ENCODE measurements at regions not wholly inside any gene's neighbourhood (a gene's known extent, or its start where the extent isn't known, plus 50 kb on each side); places are given as distances from the start of the nearest gene placed in this dataset.

DNA sequence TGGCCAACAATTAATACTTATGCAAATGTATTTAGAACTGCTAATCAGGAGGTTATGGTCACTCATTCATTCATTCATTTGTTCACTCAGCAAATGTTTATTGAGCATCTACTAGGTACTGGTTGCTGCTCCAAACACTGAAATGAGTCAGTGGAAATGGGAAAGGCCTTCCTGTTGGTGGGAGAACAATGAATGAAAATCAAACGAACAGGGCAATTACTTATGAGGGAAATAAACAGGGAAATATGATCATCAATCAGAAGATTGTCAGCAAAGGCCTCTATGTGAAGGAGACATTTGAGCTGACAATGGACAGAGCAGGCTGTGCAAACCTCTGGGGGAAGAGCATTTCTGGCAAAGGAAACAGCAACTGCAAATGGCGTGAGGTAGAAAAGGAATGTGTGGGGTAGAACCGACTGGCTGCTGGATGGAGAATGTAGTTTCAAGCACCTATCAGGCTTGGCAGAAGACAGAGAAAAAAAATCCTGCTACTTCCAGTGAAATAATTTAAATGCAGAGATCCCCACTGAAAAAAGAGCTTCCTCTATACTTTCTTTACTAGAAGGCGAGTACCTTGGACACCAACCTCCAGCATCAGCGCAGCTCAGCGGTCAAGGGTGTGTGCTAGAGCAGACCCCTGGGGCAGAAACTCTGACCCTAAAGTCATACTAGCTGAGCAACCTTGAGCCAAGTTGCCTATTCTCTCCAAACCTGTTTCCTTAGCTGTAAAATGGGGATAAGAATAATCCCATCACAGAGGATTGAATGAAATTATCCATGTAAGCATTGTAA, 108.8 kb upstream of the EEPD1 start:
- no peak overlapping the region for H3K4me3 ChIP-seq (ENCODE audit: low read depth, low read length)
- DNase-seq (ENCODE audit: low read depth) = no peak
- TF ChIP-seq, protein P1, sequence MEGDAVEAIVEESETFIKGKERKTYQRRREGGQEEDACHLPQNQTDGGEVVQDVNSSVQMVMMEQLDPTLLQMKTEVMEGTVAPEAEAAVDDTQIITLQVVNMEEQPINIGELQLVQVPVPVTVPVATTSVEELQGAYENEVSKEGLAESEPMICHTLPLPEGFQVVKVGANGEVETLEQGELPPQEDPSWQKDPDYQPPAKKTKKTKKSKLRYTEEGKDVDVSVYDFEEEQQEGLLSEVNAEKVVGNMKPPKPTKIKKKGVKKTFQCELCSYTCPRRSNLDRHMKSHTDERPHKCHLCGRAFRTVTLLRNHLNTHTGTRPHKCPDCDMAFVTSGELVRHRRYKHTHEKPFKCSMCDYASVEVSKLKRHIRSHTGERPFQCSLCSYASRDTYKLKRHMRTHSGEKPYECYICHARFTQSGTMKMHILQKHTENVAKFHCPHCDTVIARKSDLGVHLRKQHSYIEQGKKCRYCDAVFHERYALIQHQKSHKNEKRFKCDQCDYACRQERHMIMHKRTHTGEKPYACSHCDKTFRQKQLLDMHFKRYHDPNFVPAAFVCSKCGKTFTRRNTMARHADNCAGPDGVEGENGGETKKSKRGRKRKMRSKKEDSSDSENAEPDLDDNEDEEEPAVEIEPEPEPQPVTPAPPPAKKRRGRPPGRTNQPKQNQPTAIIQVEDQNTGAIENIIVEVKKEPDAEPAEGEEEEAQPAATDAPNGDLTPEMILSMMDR (IDR thresholded peaks at IDR 0.05; ENCODE audit: low read depth, low read length, missing control alignments) = no peak

DNA sequence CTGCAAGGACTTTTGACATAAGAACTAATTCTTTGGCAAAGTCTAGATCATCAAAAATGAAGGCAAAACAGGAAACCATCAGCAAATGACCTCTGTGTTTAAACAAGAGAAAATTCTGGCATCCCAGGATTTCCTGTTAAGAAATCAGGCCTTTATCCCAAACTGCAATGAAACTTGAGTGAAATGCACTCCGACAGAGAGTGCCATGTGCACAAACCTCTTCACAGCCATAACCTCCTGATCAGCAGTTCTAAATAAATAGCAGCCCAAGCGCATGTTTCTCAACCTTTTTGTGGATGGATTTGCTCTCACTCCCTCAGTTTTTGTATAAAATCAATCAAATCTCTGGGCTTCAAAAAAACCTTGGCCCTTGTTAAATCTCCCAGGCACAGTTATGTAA, 107.7 kb upstream of the EEPD1 start:
- no peak overlapping the region for H3K4me3 ChIP-seq (ENCODE audit: low read depth, low read length)
- TF ChIP-seq, protein P1 (IDR thresholded peaks at IDR 0.05; ENCODE audit: low read depth, low read length, missing control alignments) = no peak

DNA sequence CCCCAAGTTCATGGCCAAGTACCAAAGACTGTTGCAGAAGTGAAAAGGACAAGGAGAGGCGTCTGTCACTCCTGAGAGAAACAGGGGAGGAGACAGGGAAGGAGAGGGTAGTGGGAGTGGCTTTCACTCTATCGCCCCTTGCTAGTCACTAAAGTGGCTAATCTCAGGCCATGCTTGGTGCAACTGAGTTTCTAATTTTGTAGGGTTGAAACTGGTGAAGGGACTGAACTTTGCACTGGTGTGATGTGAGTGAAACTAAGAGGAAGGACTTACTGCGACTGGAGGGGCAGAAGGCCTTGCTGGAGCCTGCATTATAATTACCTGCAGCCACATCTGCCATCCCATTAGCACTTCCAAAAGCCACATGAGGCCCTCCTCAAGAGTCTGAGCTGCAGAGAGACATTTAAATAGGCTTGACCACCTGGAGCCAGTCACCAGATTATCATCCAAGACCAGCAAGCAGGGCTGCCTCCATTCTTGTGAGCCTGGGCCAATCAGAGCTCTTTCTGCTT, 107.2 kb upstream of the EEPD1 start:
- H3K4me3 ChIP-seq (ENCODE audit: low read depth, low read length) = no peak overlapping the region
- no peak for DNase-seq (ENCODE audit: low read depth)
- TF ChIP-seq, protein P1 (IDR thresholded peaks at IDR 0.05; ENCODE audit: low read depth, low read length, missing control alignments) = no peak

More for the DNA sequence above, 107.7 kb upstream of the EEPD1 start:
- no peak for DNase-seq (ENCODE audit: low read depth)

DNA sequence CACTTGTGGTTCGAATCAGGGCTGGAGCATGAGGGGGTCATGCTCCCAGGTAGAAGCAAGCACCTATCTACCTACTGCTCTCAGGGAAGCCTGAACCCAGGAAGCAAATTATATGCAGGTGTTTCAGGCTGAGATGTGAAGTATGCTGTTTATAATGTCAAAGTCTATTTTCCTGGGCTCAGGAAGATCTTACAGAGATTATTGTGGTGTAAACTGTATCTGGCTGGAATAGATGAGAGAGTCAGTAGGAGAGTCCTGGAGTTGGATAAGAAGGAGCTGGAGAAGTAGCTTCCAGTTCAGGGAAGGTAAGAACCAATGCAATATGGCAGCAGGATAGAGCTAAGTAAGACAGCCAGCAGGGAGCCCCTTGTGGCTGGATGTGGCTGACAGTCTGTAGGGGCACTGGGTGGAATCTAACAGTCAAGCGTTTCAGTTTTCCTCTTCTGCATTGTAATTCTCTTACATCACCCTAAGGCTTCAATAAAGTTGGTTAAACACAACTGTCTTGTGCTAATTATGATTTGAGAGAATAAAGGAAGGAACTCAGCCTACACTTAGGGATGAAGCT, 105.9 kb upstream of the EEPD1 start:
- no peak for DNase-seq (ENCODE audit: low read depth)
- TF ChIP-seq, protein P1 (IDR thresholded peaks at IDR 0.05; ENCODE audit: low read depth, low read length, missing control alignments) = peak; percentile 48
- no peak overlapping the region for H3K4me3 ChIP-seq (ENCODE audit: low read depth, low read length)

DNA sequence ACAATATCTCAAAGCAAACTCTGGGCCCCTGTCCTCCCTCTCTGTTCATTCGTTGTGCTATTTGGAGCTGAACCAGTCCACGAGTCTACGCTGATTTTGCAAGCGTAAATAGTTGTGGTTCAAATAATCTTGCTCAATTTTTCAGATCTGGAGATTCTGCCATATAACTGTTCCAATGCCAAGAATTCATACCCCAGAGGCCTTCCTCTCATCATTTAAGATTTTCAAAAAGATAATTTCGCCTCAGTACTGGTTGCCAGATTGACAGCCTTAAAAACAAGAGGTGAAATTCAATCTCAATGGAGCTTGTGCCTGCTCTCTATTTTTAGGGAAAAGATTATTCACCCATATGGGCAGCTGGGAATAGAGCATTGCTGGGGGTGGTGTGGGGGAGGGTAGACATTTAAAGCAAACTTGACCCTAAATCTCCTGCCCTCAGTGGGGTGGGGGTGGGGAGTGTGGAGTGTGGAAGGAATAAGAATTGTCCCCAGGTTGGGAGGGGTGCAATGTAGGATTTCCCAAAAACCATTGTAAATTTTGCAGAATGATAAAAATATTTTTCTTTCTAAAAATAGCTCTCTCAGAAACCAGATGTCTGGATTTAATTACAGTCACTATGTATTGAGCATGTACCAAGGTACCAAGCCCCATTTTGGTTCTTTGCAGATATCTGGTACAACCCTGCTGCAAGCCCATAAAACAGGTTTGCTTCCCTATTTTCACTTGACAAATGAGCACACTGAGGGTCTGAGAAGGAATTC, 104.7 kb upstream of the EEPD1 start:
- DNase-seq (ENCODE audit: low read depth) = no peak
- TF ChIP-seq, protein P1 (IDR thresholded peaks at IDR 0.05; ENCODE audit: low read depth, low read length, missing control alignments) = no peak
- H3K4me3 ChIP-seq (ENCODE audit: low read depth, low read length) = no peak overlapping the region

DNA sequence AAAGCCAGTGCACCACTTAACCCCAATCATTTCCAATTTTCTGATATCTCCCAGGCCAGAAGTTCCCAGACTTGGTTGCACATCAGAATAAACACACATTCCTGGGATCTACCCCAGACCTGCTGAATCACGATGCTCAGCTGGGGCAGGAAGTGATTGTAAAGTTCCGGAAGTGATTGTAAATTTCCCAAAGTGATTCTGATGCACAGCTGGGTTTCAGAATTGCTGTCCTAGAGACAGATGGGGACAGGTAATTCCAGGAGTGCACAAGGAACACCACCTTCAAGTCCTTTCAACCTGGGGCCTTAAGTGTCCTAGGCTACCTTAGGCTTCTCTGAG, 104.2 kb upstream of the EEPD1 start:
- no peak overlapping the region for H3K4me3 ChIP-seq (ENCODE audit: low read depth, low read length)
- TF ChIP-seq, protein P1 (IDR thresholded peaks at IDR 0.05; ENCODE audit: low read depth, low read length, missing control alignments) = no peak
- no peak for DNase-seq (ENCODE audit: low read depth)
